Astrocyte (in vitro differentiated cells and primary cell): ENCODE measurements at regions not wholly inside any gene's neighbourhood (a gene's known extent, or its start where the extent isn't known, plus 50 kb on each side); places are given as distances from the start of the nearest gene placed in this dataset.
A peak's percentile ranks its signal among the peaks of the same experiment; 100 is the strongest.

Experiments
- DNase-seq: peaks from one replicate; pipeline ENCODE4 v3.0.0-alpha.2; 2010; ENCODE audit warnings: low read depth
- FAIRE-seq: peaks from 2 replicates; lab custom pipeline; 2011; peaks lifted over from hg19 to GRCh38; lab: Jason Lieb, UNC
- H2AFZ ChIP-seq: 2 replicates; pipeline ENCODE4 v1.6.0; 2012; ENCODE audit warnings: low read depth, low read length, inconsistent platforms
- H3K27ac ChIP-seq: 2 replicates; pipeline ENCODE4 v1.5.1; 2011; ENCODE audit warnings: low read depth, low read length, inconsistent platforms
- H3K27me3 ChIP-seq: 2 replicates; pipeline ENCODE4 v1.6.0; 2011; ENCODE audit warnings: low read length, inconsistent platforms; ENCODE audit not compliant: insufficient read depth
- H3K36me3 ChIP-seq: 2 replicates; pipeline ENCODE4 v1.5.1; 2011; ENCODE audit warnings: low read length, inconsistent platforms; ENCODE audit not compliant: insufficient read depth
- H3K4me1 ChIP-seq: 2 replicates; pipeline ENCODE4 v1.5.1; 2011; ENCODE audit warnings: low read length, inconsistent platforms; ENCODE audit not compliant: insufficient read depth
- H3K4me2 ChIP-seq: 2 replicates; pipeline ENCODE4 v1.6.0; 2012; ENCODE audit warnings: low read length, inconsistent platforms
- H3K4me3 ChIP-seq: 2 replicates; pipeline ENCODE4 v1.5.1; 2011; ENCODE audit warnings: low read depth, mild to moderate bottlenecking, low read length, inconsistent platforms; ENCODE audit not compliant: insufficient read depth
- H3K79me2 ChIP-seq: 2 replicates; pipeline ENCODE4 v1.6.0; 2012; ENCODE audit warnings: mild to moderate bottlenecking, low read length, inconsistent platforms; ENCODE audit not compliant: insufficient read depth
- H3K9ac ChIP-seq: 2 replicates; pipeline ENCODE4 v1.6.0; 2012; ENCODE audit warnings: mild to moderate bottlenecking, low read length, inconsistent platforms
- H3K9me3 ChIP-seq: 2 replicates; pipeline ENCODE4 v1.5.1; 2012; ENCODE audit warnings: low read depth, mild to moderate bottlenecking, low read length, inconsistent platforms; ENCODE audit not compliant: insufficient read depth
- H4K20me1 ChIP-seq: 2 replicates; pipeline ENCODE4 v1.6.0; 2012; ENCODE audit warnings: low read length, inconsistent platforms; ENCODE audit not compliant: insufficient read depth
- H3K27ac Mint-ChIP-seq: one replicate; pipeline ENCODE4 v1.8.0; 2021; ENCODE audit warnings: mild to moderate bottlenecking, mixed read lengths; ENCODE audit not compliant: unreplicated experiment
- H3K27me3 Mint-ChIP-seq: one replicate; pipeline ENCODE4 v1.8.0; 2021; ENCODE audit warnings: low read depth, mixed read lengths; ENCODE audit not compliant: unreplicated experiment
- H3K36me3 Mint-ChIP-seq: one replicate; pipeline ENCODE4 v1.8.0; 2021; ENCODE audit warnings: low read depth, mixed read lengths; ENCODE audit not compliant: unreplicated experiment
- H3K4me1 Mint-ChIP-seq: one replicate; pipeline ENCODE4 v1.8.0; 2021; ENCODE audit warnings: low read depth, mixed read lengths; ENCODE audit not compliant: unreplicated experiment
- H3K4me3 Mint-ChIP-seq: one replicate; pipeline ENCODE4 v1.8.0; 2021; ENCODE audit warnings: mild to moderate bottlenecking, moderate library complexity, mixed read lengths; ENCODE audit not compliant: unreplicated experiment
- H3K9me3 Mint-ChIP-seq: one replicate; pipeline ENCODE4 v1.8.0; 2021; ENCODE audit warnings: mild to moderate bottlenecking, mixed read lengths; ENCODE audit not compliant: unreplicated experiment
- EZH2 ChIP-seq: IDR thresholded peaks from 2 replicates; pipeline ENCODE4 v1.6.1; 2012; ENCODE audit warnings: mild to moderate bottlenecking, low read length, inconsistent platforms; ENCODE audit not compliant: insufficient read depth
- TF ChIP-seq, protein P1 (sequence below): IDR thresholded peaks from 2 replicates; pipeline ENCODE4 v1.5.1; 2011; ENCODE audit warnings: low read depth, mild to moderate bottlenecking, inconsistent platforms, low read length, moderate library complexity; ENCODE audit not compliant: insufficient read depth

GRCh38 chr5:130536691-130537090, 628.4 kb downstream of the HINT1 start:
- no peak for FAIRE-seq
- Mint-ChIP-seq H3K9me3 (peaks cover 5% of the 10 kb centered on the region), H3K27ac (no peak overlapping the region), H3K4me3 (no peak overlapping the region), H3K36me3 (no peaks in the 10 kb centered on the region), H3K4me1 (peaks cover 5% of the 10 kb centered on the region), H3K27me3 (no peaks in the 10 kb centered on the region)
- TF ChIP-seq, protein P1, sequence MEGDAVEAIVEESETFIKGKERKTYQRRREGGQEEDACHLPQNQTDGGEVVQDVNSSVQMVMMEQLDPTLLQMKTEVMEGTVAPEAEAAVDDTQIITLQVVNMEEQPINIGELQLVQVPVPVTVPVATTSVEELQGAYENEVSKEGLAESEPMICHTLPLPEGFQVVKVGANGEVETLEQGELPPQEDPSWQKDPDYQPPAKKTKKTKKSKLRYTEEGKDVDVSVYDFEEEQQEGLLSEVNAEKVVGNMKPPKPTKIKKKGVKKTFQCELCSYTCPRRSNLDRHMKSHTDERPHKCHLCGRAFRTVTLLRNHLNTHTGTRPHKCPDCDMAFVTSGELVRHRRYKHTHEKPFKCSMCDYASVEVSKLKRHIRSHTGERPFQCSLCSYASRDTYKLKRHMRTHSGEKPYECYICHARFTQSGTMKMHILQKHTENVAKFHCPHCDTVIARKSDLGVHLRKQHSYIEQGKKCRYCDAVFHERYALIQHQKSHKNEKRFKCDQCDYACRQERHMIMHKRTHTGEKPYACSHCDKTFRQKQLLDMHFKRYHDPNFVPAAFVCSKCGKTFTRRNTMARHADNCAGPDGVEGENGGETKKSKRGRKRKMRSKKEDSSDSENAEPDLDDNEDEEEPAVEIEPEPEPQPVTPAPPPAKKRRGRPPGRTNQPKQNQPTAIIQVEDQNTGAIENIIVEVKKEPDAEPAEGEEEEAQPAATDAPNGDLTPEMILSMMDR = no peak
- no peak for TF ChIP-seq EZH2
- H3K79me2 ChIP-seq = no peaks in the 10 kb centered on the region
- H3K27ac ChIP-seq = no peak overlapping the region
- no peak overlapping the region for H3K4me3 ChIP-seq
- H3K9me3 ChIP-seq = no peaks in the 10 kb centered on the region
- no peak overlapping the region for H3K9ac ChIP-seq
- no peak overlapping the region for H3K4me2 ChIP-seq
- no peaks in the 10 kb centered on the region for H3K36me3 ChIP-seq
- H3K4me1 ChIP-seq = peaks cover 5% of the 10 kb centered on the region
- H2AFZ ChIP-seq = no peak overlapping the region
- no peak for DNase-seq
- no peaks in the 10 kb centered on the region for H4K20me1 ChIP-seq
- no peaks in the 10 kb centered on the region for H3K27me3 ChIP-seq

GRCh38 chr5:130532786-130533185, 628.5 kb downstream of the CHSY3 start:
- Histone ChIP-seq H3K27ac (no peak overlapping the region), H3K9ac (no peak overlapping the region), H3K36me3 (no peaks in the 10 kb centered on the region), H3K4me3 (no peak overlapping the region), H3K27me3 (no peaks in the 10 kb centered on the region), H2AFZ (no peak overlapping the region), H3K9me3 (no peaks in the 10 kb centered on the region), H4K20me1 (no peaks in the 10 kb centered on the region), H3K79me2 (no peaks in the 10 kb centered on the region), H3K4me1 (peaks cover 6% of the 10 kb centered on the region), H3K4me2 (no peak overlapping the region)
- DNase-seq (peak; percentile 27), FAIRE-seq (no peak)
- no peak overlapping the region for H3K4me3 Mint-ChIP-seq
- H3K4me1 Mint-ChIP-seq = peaks cover 8% of the 10 kb centered on the region
- H3K27me3 Mint-ChIP-seq = no peaks in the 10 kb centered on the region
- no peaks in the 10 kb centered on the region for H3K36me3 Mint-ChIP-seq
- TF ChIP-seq EZH2 = no peak
- TF ChIP-seq, protein P1 = no peak
- no peak overlapping the region for H3K27ac Mint-ChIP-seq
- H3K9me3 Mint-ChIP-seq = no peaks in the 10 kb centered on the region

DNA sequence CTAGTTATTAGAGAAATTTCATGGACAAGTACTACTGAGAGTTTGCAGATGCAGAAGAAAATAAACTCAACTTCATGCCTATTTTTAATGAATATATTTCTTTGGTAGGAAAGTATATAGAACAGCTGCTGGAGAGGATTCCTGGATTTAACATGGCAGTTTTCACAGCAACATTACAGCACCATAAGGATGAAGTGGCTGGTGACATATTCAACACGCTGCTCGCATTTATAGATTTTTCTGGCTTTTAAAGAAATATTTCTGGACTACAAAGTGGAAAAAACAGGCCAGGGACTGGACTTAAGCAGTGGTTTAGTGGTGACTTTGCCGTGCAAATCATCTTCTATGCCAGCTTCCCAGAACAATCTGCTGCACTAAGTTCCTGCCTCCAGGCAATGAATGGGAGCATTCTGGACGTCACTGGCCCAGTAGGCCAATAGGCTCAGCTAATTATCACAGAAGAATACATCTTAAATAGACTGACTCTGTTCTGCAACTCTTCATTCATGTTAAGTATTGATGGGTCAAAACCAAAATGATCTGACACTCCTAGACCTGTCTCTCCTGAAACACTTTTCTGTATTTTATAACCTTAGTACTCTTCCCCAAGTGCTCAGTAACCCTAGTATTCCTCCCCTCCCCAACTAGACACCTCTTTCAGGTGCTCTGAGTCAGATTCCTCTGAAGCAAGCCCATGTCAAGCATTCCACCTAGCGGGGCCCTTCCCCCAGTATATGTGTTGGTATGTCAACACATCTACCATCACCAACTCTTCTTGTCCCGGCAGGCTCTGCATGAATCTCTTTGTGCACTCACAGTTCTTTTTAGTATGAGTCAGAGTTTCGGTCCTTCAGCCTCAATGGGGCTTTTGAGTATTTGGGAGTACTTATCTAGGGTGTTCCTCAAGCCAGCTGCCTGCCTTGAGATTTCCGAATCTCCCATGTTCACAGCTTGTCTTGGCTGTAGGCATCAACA, 625.5 kb downstream of the CHSY3 start:
- Histone ChIP-seq H3K4me1 (peaks cover 17% of the 10 kb centered on the region), H3K27ac (no peak overlapping the region), H3K4me3 (no peak overlapping the region), H3K27me3 (no peaks in the 10 kb centered on the region), H4K20me1 (no peaks in the 10 kb centered on the region), H3K4me2 (no peak overlapping the region), H3K36me3 (no peaks in the 10 kb centered on the region), H3K9me3 (no peaks in the 10 kb centered on the region), H3K9ac (no peak overlapping the region), H3K79me2 (no peaks in the 10 kb centered on the region), H2AFZ (no peak overlapping the region)
- Mint-ChIP-seq H3K27me3 (no peaks in the 10 kb centered on the region), H3K4me3 (no peak overlapping the region), H3K27ac (no peak overlapping the region), H3K4me1 (peaks cover 8% of the 10 kb centered on the region), H3K9me3 (no peaks in the 10 kb centered on the region), H3K36me3 (no peaks in the 10 kb centered on the region)
- TF ChIP-seq, protein P1 = no peak
- no peak for TF ChIP-seq EZH2
- FAIRE-seq = no peak
- no peak for DNase-seq
